KMS-11 (cell line): ENCODE measurements at regions not wholly inside any gene's neighbourhood (a gene's known extent, or its start where the extent isn't known, plus 50 kb on each side); places are given as distances from the start of the nearest gene placed in this dataset.
"Not testable (repeated sequence)": the region's sequence is repeated elsewhere in the genome, so short reads cannot be mapped to it uniquely, and the experiment has no call there.

Source experiments
- H2AFZ ChIP-seq: fragments of 200-600 bp; sonication (generic); 2 replicates; pipeline ENCODE4 v1.6.1; 2016; ENCODE audit warnings: antibody characterized with exemption, mixed run types, low read depth
- H3K27ac ChIP-seq: fragments of 200-600 bp; sonication (generic); 2 replicates; pipeline ENCODE4 v1.6.1; 2016; ENCODE audit warnings: mild to moderate bottlenecking, mixed run types
- H3K27me3 ChIP-seq: fragments of 200-600 bp; sonication (generic); 2 replicates; pipeline ENCODE4 v1.6.1; 2017; ENCODE audit warnings: mild to moderate bottlenecking, low read depth, mixed run types, moderate library complexity; ENCODE audit not compliant: insufficient read depth
- H3K36me3 ChIP-seq: fragments of 200-600 bp; sonication (generic); 2 replicates; pipeline ENCODE4 v1.6.1; 2017; ENCODE audit warnings: mild to moderate bottlenecking, mixed run types; ENCODE audit not compliant: insufficient read depth
- H3K4me1 ChIP-seq: fragments of 200-600 bp; sonication (generic); 2 replicates; pipeline ENCODE4 v1.6.1; 2016; ENCODE audit warnings: mild to moderate bottlenecking, low read depth, mixed run types; ENCODE audit not compliant: poor library complexity, severe bottlenecking
- H3K4me2 ChIP-seq: fragments of 200-600 bp; sonication (generic); 2 replicates; pipeline ENCODE4 v1.7.0; 2016; ENCODE audit warnings: mild to moderate bottlenecking, mixed run types
- H3K4me3 ChIP-seq: fragments of 200-600 bp; sonication (generic); IDR thresholded peaks from 2 replicates; pipeline ENCODE4 v1.6.1; 2017; ENCODE audit warnings: low read depth, low read length, mixed read lengths; ENCODE audit not compliant: insufficient read depth
- H3K79me2 ChIP-seq: fragments of 200-600 bp; sonication (generic); 2 replicates; pipeline ENCODE4 v1.6.1; 2016; ENCODE audit warnings: low read depth, mixed run types; ENCODE audit not compliant: insufficient read depth
- H3K9ac ChIP-seq: fragments of 200-600 bp; sonication (generic); 2 replicates; pipeline ENCODE4 v1.6.1; 2016; ENCODE audit warnings: mild to moderate bottlenecking, mixed run types
- H4K20me1 ChIP-seq: fragments of 200-600 bp; sonication (generic); 2 replicates; pipeline ENCODE4 v1.6.1; 2016; ENCODE audit warnings: mild to moderate bottlenecking, mixed run types; ENCODE audit not compliant: insufficient read depth
- CTCF ChIP-seq: fragments of 200-600 bp; sonication (generic); conservative IDR thresholded peaks from 2 replicates; pipeline ENCODE4 v1.6.1; 2017; ENCODE audit warnings: low read depth, mild to moderate bottlenecking, antibody characterized with exemption, low read length, moderate library complexity, mixed read lengths

- Histone ChIP-seq H3K27ac (no peak overlapping the region), H3K4me3 (no peak overlapping the region), H2AFZ (no peak overlapping the region), H4K20me1 (no peaks in the 10 kb centered on the region), H3K36me3 (no peaks in the 10 kb centered on the region), H3K4me1 (no peaks in the 10 kb centered on the region), H3K9ac (no peak overlapping the region), H3K79me2 (no peaks in the 10 kb centered on the region), H3K27me3 (no peaks in the 10 kb centered on the region), H3K4me2 (no peak overlapping the region)
- TF ChIP-seq CTCF, result no peak
Measured at GRCh38 chr2:21234001-21234400, 110.2 kb downstream of the TDRD15 start.

DNA sequence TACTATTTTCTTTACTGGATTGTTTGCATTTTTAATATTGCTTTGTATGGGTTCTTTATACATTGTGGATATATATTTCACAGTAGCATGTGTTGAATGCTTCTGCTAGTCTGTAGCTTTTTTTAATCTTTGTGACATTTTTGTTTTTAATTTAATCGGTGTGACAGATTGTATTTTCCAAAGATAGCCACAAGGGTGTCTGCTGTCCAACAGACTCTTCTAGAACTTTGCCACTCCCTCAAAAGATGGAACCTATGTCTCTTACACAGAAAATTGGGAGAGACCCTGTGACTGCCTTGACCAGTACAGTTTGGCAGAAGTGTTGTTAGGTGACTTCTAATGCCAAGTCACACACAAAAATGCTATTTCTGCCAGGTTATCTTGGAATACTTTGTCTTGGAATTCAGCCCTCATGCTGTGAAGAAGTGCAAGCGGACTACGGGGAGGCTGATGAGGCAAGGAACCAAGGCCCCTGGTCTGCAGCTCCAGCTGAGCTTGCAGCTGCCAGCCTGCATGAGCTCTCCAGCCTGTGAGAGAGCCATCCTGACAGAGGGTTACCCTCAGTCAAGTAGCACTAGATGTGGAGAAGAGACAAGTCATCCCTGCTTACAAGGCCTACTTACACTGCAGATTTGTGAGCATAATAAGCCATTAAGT lies 110.8 kb downstream of the TDRD15 start:
- no peak overlapping the region for H2AFZ ChIP-seq
- no peak overlapping the region for H3K9ac ChIP-seq
- no peak overlapping the region for H3K4me2 ChIP-seq

DNA sequence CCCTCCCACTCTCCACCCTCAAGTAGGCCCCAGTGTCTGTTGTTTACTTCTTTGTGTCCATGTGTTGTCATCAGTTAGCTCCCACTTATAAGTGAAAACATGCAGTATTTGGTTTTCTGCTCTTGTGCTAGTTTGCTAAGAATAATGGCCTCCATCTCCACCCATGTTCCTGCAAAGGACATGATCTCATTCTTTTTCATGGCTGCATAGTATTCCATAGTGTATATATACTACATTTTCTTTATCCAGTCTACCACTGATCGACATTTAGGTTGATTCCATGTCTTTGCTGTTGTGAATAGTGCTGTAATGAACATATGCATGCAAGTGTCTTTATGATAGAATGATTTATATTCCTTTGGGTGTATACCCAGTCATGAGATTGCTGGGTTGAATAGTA lies 116.0 kb downstream of the TDRD15 start:
- not testable (repeated sequence) for H3K9ac ChIP-seq, H3K36me3 ChIP-seq, H4K20me1 ChIP-seq, H3K4me3 ChIP-seq, H2AFZ ChIP-seq, H3K79me2 ChIP-seq, H3K27me3 ChIP-seq, H3K4me2 ChIP-seq, H3K27ac ChIP-seq, H3K4me1 ChIP-seq

More for the DNA sequence above, 110.8 kb downstream of the TDRD15 start:
- Histone ChIP-seq H3K4me3 (no peak overlapping the region), H3K27me3 (no peaks in the 10 kb centered on the region), H3K79me2 (no peaks in the 10 kb centered on the region), H4K20me1 (no peaks in the 10 kb centered on the region), H3K4me1 (no peaks in the 10 kb centered on the region), H3K27ac (no peak overlapping the region), H3K36me3 (no peaks in the 10 kb centered on the region)
- TF ChIP-seq CTCF, result no peak

GRCh38 chr2:21244161-21244560 lies 120.4 kb downstream of the TDRD15 start:
- Histone ChIP-seq H3K4me2 (no peak overlapping the region), H3K4me1 (no peaks in the 10 kb centered on the region), H2AFZ (no peak overlapping the region), H3K27ac (no peak overlapping the region), H3K27me3 (no peaks in the 10 kb centered on the region), H4K20me1 (no peaks in the 10 kb centered on the region), H3K4me3 (no peak overlapping the region), H3K36me3 (no peaks in the 10 kb centered on the region), H3K79me2 (no peaks in the 10 kb centered on the region), H3K9ac (no peak overlapping the region)
- TF ChIP-seq CTCF, result no peak

DNA sequence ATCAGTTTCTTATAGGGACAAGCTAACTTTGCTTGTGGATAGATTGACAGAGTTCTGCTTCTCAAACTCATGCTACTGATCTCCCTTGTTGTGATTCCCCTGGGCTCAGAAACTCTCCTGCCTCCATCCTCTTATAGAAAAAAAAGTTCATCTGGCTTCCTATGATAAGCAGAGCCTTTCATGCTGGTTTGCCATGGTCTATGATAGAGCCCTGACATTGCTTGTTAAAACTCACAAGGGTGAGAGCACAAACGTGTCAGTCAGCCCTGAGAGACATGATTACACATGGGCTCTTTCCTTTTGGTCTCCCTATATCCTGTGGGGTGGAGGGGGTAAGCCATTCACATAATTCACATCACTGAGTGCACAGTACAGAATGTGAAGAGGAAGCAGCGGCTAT lies 121.8 kb downstream of the TDRD15 start:
- Histone ChIP-seq H3K4me1 (no peaks in the 10 kb centered on the region), H3K4me3 (no peak overlapping the region), H2AFZ (no peak overlapping the region), H4K20me1 (no peaks in the 10 kb centered on the region), H3K4me2 (no peak overlapping the region), H3K36me3 (no peaks in the 10 kb centered on the region), H3K79me2 (no peaks in the 10 kb centered on the region), H3K9ac (no peak overlapping the region), H3K27ac (no peak overlapping the region), H3K27me3 (no peaks in the 10 kb centered on the region)
- no peak for TF ChIP-seq CTCF
